GM20000 (cell line): ENCODE measurements at regions not wholly inside any gene's neighbourhood (a gene's known extent, or its start where the extent isn't known, plus 50 kb on each side); places are given as distances from the start of the nearest gene placed in this dataset.

Experiments used
- DNase-seq: peaks from one replicate; pipeline ENCODE4 v3.0.0; 2012; ENCODE audit warnings: low spot score
- TF ChIP-seq, protein P1 (sequence below): IDR thresholded peaks from 2 replicates; pipeline ENCODE4 v1.5.1; 2012; ENCODE audit warnings: mild to moderate bottlenecking, control low read depth; ENCODE audit errors: extremely low read depth, missing control alignments

DNA sequence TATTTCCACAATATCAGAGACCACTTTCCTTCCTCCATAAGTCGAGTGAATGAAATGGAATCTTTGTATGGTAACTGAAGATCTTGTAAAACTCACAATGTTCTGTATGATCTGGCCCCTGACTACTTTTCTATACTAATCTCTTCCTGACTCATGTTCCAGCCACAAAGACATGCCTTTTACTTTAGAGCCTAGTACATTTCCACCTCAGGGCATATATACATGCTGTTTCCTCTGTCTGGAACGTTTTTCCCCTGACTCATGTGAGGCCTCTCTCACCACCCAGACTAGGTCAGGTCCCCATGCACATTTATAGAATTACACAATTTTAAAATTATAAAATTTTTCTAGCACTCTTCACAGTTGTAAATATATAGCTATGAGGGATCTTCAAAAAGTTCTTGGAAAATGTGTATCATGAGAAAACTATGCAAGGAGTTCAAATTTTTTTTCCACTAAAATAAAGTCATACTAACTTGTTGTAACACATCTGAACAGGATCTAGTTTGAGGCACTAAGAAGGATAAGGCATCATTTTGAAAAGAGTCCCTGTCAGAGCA lies 208.8 kb downstream of the SH2D1A start:
- no peak for DNase-seq
- TF ChIP-seq, protein P1, sequence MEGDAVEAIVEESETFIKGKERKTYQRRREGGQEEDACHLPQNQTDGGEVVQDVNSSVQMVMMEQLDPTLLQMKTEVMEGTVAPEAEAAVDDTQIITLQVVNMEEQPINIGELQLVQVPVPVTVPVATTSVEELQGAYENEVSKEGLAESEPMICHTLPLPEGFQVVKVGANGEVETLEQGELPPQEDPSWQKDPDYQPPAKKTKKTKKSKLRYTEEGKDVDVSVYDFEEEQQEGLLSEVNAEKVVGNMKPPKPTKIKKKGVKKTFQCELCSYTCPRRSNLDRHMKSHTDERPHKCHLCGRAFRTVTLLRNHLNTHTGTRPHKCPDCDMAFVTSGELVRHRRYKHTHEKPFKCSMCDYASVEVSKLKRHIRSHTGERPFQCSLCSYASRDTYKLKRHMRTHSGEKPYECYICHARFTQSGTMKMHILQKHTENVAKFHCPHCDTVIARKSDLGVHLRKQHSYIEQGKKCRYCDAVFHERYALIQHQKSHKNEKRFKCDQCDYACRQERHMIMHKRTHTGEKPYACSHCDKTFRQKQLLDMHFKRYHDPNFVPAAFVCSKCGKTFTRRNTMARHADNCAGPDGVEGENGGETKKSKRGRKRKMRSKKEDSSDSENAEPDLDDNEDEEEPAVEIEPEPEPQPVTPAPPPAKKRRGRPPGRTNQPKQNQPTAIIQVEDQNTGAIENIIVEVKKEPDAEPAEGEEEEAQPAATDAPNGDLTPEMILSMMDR, result no peak

DNA sequence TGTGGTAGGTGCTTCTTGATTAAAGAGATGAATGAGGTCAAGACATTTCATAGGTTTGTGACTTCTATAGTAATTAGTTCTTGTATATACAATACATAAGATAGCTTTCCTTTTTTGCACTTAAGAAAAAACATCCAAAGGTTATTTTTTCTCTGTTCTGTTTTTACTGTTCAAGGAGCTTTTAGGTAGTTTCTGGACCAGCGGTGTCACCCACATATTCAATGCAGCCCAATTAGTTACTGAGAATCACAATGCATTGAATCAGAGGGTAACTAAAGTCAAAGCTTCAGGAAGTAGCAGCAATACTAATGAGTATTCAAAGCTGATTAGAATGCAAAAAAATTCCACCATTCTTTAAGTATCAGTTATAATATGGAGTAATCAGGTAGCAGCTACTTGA lies 211.6 kb downstream of the SH2D1A start:
- DNase-seq, result no peak
- TF ChIP-seq, protein P1, result no peak

GRCh38 chrX:124573468-124573867 lies 227.1 kb downstream of the SH2D1A start:
- no peak for DNase-seq
- TF ChIP-seq, protein P1, result no peak

GRCh38 chrX:124592744-124593143 lies 246.4 kb downstream of the SH2D1A start:
- TF ChIP-seq, protein P1, result no peak
- no peak for DNase-seq

DNA sequence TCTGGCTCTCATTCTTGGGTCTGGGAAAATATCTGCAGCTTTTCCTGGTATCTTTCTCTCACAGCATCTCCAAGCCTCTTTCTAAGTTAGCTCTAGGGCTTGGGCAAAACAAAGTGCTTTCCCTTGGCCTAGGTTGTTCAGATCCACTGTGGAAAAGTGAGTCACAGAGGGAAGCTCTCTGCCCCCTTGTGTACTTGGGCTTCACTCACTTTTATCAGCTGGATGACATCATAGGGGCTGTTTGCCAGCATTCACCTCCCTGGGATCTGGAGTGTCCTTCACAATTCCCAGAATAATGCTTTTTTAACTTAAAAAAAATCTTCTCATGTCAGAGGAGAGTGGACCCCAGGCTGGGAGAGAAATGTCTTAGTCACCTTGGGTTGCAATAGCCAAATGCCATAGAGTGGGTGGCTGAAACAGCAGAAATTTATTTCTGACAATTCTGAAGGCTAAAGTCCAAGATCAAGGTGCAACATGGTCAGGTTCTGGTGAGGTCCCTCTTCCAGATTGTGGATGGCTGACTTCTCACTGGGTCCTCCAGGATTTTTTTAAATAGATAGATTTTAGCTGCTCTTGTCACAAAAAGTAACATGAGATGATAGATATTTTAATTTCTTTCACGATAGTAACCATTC lies 247.8 kb downstream of the SH2D1A start:
- TF ChIP-seq, protein P1, result no peak
- DNase-seq, result no peak

- DNase-seq, result no peak
- TF ChIP-seq, protein P1, result no peak
Measured at GRCh38 chrX:124605511-124605910, 259.1 kb downstream of the SH2D1A start.

GRCh38 chrX:124606724-124607123 lies 260.4 kb downstream of the SH2D1A start:
- no peak for DNase-seq
- TF ChIP-seq, protein P1, result no peak
